ENCODE measurements at regions not wholly inside any gene's neighbourhood (a gene's known extent, or its start where the extent isn't known, plus 50 kb on each side); places are given as distances from the start of the nearest gene placed in this dataset.

GRCh38 chr5:17157294-17157693 lies 60.1 kb upstream of the BASP1 start:
- BruUV-seq (replicated peaks) = no TSS peak
- intact Hi-C loops (cut with micrococcal nuclease; ENCODE audit: unreplicated experiment) = no loop called here
- CTCF ChIA-PET (ENCODE audit: unreplicated experiment) = no interaction called here

GRCh38 chr5:17157916-17158529 lies 59.4 kb upstream of the BASP1 start:
- no peak for DNase-seq (ENCODE audit: low spot score)
- TF ChIP-seq CTCF (conservative IDR thresholded peaks at IDR 0.05; ENCODE audit: low read length) (no peak), EZH2phosphoT487 (IDR thresholded peaks at IDR 0.05; ENCODE audit: borderline replicate concordance, low read depth, low read length) (no peak)
- H3K9me2 ChIP-seq (ENCODE audit: insufficient read depth, low read length) = no peaks in the 10 kb centered on the region
- POLR2A ChIA-PET = interaction anchor here (0.6 kb wide), 1 partner anchor 9 kb away, joined by 3 read pairs; no protein-coding TSS in a partner anchor
- H4K20me1 ChIP-seq (ENCODE audit: insufficient read depth, low read length) = no peaks in the 10 kb centered on the region
- H3K36me3 ChIP-seq (ENCODE audit: insufficient read depth, low read length) = no peaks in the 10 kb centered on the region
- intact Hi-C loops (cut with micrococcal nuclease; ENCODE audit: unreplicated experiment) = no loop called here
- no peak overlapping the region for H3K4me3 ChIP-seq (ENCODE audit: low read depth, low read length, poor library complexity, severe bottlenecking)
- no peaks in the 10 kb centered on the region for H3K79me2 ChIP-seq (ENCODE audit: insufficient read depth, low read depth, low read length)
- H3K4me2 ChIP-seq (ENCODE audit: low read length) = no peak overlapping the region
- H2AFZ ChIP-seq (ENCODE audit: low read length) = no peak overlapping the region
- H3K27ac ChIP-seq (ENCODE audit: low read depth, low read length, poor library complexity, severe bottlenecking) = no peak overlapping the region
- H3K4me1 ChIP-seq (ENCODE audit: insufficient read depth, low read length, poor library complexity, severe bottlenecking) = no peaks in the 10 kb centered on the region
- no TSS peak for BruUV-seq (replicated peaks)
- no peaks in the 10 kb centered on the region for H3K9me3 ChIP-seq (ENCODE audit: low read length)
- CTCF ChIA-PET (ENCODE audit: unreplicated experiment) = no interaction called here

More at GRCh38 chr5:17157294-17157693, 60.1 kb upstream of the BASP1 start:
- Histone ChIP-seq H2AFZ (ENCODE audit: low read length) (no peak overlapping the region), H4K20me1 (ENCODE audit: insufficient read depth, low read length) (no peaks in the 10 kb centered on the region), H3K4me1 (ENCODE audit: insufficient read depth, low read length, poor library complexity, severe bottlenecking) (no peaks in the 10 kb centered on the region), H3K27ac (ENCODE audit: low read depth, low read length, poor library complexity, severe bottlenecking) (no peak overlapping the region), H3K9me2 (ENCODE audit: insufficient read depth, low read length) (no peaks in the 10 kb centered on the region), H3K4me3 (ENCODE audit: low read depth, low read length, poor library complexity, severe bottlenecking) (no peak overlapping the region), H3K79me2 (ENCODE audit: insufficient read depth, low read depth, low read length) (no peaks in the 10 kb centered on the region), H3K9me3 (ENCODE audit: low read length) (no peaks in the 10 kb centered on the region), H3K36me3 (ENCODE audit: insufficient read depth, low read length) (no peaks in the 10 kb centered on the region), H3K4me2 (ENCODE audit: low read length) (no peak overlapping the region)
- TF ChIP-seq EZH2phosphoT487 (IDR thresholded peaks at IDR 0.05; ENCODE audit: borderline replicate concordance, low read depth, low read length) (no peak), CTCF (conservative IDR thresholded peaks at IDR 0.05; ENCODE audit: low read length) (no peak)
- POLR2A ChIA-PET = interaction anchor here (0.7 kb wide), 1 partner anchor 310 kb away, joined by 3 read pairs; no protein-coding TSS in a partner anchor
- DNase-seq (ENCODE audit: low spot score) = no peak

GRCh38 chr5:17160756-17161040 lies 56.7 kb upstream of the BASP1 start:
- Histone ChIP-seq H3K4me2 (ENCODE audit: low read length) (no peak overlapping the region), H3K36me3 (ENCODE audit: insufficient read depth, low read length) (no peaks in the 10 kb centered on the region), H4K20me1 (ENCODE audit: insufficient read depth, low read length) (no peaks in the 10 kb centered on the region), H3K4me3 (ENCODE audit: low read depth, low read length, poor library complexity, severe bottlenecking) (no peak overlapping the region), H3K9me2 (ENCODE audit: insufficient read depth, low read length) (no peaks in the 10 kb centered on the region), H3K27ac (ENCODE audit: low read depth, low read length, poor library complexity, severe bottlenecking) (no peak overlapping the region), H3K79me2 (ENCODE audit: insufficient read depth, low read depth, low read length) (no peaks in the 10 kb centered on the region), H3K4me1 (ENCODE audit: insufficient read depth, low read length, poor library complexity, severe bottlenecking) (no peaks in the 10 kb centered on the region), H2AFZ (ENCODE audit: low read length) (no peak overlapping the region), H3K9me3 (ENCODE audit: low read length) (no peaks in the 10 kb centered on the region)
- no peak for TF ChIP-seq EZH2phosphoT487 (IDR thresholded peaks at IDR 0.05; ENCODE audit: borderline replicate concordance, low read depth, low read length)
- no peak for TF ChIP-seq CTCF (conservative IDR thresholded peaks at IDR 0.05; ENCODE audit: low read length)
- intact Hi-C loops (cut with micrococcal nuclease; ENCODE audit: unreplicated experiment) = no loop called here
- BruUV-seq (replicated peaks) = no TSS peak
- CTCF ChIA-PET (ENCODE audit: unreplicated experiment) = no interaction called here
- DNase-seq (ENCODE audit: low spot score) = no peak
- POLR2A ChIA-PET = no interaction called here

Measured in OCI-LY7 (cell line).